ENCODE measurements at regions not wholly inside any gene's neighbourhood (a gene's known extent, or its start where the extent isn't known, plus 50 kb on each side); places are given as distances from the start of the nearest gene placed in this dataset.

DNA sequence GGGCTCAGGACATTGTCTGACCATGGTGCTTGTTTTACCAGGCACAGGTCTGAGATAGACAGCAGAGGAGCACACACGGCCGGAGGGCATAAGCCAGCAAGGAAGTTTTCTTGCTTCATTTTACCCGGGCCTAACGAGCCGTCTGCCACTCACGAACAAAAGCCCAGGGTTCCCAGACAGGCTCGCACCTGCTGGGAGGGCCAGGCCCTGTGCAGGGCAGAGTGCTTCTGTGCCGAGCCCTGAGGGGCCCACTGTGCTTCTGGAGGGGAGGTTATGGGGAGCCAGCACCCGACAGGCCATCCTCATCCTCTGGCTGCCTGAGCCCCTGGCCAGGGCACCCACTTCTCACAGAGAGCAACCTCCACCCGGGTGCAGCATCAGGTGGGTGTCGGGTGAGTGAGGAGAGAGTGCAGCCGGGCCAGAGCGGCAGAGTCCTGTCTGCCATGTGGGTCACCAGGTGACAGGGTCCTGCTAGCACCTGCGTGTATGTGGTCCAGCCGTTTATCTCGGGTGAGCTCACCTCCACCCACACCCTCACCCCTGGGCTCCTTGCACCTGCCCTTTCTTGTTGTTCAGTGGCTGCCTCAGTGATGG lies 297.9 kb downstream of the NDUFA10 start:
- DNase-seq (ENCODE audit: low read depth), result no peak
- TF ChIP-seq, protein P1, sequence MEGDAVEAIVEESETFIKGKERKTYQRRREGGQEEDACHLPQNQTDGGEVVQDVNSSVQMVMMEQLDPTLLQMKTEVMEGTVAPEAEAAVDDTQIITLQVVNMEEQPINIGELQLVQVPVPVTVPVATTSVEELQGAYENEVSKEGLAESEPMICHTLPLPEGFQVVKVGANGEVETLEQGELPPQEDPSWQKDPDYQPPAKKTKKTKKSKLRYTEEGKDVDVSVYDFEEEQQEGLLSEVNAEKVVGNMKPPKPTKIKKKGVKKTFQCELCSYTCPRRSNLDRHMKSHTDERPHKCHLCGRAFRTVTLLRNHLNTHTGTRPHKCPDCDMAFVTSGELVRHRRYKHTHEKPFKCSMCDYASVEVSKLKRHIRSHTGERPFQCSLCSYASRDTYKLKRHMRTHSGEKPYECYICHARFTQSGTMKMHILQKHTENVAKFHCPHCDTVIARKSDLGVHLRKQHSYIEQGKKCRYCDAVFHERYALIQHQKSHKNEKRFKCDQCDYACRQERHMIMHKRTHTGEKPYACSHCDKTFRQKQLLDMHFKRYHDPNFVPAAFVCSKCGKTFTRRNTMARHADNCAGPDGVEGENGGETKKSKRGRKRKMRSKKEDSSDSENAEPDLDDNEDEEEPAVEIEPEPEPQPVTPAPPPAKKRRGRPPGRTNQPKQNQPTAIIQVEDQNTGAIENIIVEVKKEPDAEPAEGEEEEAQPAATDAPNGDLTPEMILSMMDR (conservative IDR thresholded peaks at IDR 0.05; ENCODE audit: low read length), result no peak
- H3K4me3 ChIP-seq (ENCODE audit: low read length), result no peak overlapping the region

DNA sequence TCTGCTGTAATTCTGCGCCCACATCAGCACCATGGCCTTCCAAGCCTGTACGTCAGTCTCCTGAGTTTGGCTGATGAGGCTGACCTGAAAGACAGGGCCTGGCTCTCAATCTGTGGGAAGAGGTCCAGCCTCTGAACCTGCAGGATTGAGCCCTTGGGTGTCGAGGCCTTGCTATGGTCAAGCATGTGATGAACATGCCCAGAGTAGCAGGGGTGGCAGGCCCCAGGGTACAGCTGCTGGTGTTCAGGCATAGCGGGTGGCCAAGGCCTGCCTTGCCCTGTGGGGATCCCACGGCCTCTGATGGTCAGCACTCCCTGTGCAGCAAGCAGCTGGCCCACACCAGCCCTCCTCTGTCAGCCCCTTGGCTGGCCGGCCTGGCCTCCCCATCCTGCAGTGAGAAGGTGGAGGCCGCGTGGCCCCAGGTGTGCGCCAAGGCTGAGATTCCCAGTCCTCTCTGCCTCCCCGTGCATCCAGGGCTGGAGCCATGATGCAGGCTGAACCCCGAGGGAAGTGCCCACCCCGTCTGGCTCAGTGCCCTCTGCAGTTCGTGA lies 298.4 kb downstream of the NDUFA10 start:
- TF ChIP-seq, protein P1 (conservative IDR thresholded peaks at IDR 0.05; ENCODE audit: low read length), result no peak
- H3K4me3 ChIP-seq (ENCODE audit: low read length), result no peak overlapping the region
- DNase-seq (ENCODE audit: low read depth), result no peak

DNA sequence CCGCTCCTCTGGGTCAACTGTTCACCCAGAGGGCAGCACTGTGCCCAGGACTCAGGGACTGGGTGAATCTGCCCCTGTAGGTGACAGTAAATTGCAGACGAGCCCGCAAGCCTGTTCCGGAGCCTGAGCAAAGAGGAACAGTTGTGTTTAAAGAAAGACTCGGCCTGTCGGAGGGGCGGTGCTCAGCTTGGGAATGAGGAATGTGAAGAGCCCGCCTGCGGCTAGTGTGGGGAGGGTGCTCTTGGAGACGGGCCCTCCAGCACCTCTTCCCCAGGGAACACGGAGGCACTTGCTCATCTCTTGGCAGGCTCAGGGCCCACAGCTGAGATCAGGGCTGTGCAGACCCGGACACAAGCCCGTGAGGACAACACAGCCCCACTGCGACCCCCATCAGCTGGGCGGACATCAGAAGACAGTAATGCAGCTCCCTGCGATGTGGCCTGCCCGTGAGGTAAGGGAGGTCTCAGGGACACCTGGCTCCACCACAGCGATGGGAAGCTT lies 299.0 kb downstream of the NDUFA10 start:
- TF ChIP-seq, protein P1 (conservative IDR thresholded peaks at IDR 0.05; ENCODE audit: low read length), result no peak
- no peak overlapping the region for H3K4me3 ChIP-seq (ENCODE audit: low read length)

DNA sequence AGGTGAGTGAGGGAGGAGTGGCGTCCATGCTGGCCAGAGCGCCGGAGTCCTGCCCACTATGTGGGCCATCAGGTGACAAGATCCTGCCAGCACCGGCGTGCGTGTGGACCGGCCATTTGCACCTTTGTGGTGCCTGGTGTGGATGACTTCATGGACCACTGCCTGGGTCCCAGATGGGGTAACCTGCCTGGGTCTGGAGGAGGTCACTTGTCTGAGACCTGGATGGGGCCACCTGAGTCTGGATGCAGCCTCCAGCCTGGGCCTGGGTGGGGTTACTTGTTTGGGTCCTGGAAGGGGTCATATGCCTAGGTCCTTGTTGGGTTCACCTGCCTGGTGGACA lies 299.6 kb downstream of the NDUFA10 start:
- TF ChIP-seq, protein P1 (conservative IDR thresholded peaks at IDR 0.05; ENCODE audit: low read length), result no peak
- DNase-seq (ENCODE audit: low read depth), result no peak
- no peak overlapping the region for H3K4me3 ChIP-seq (ENCODE audit: low read length)

More for the DNA sequence above, 299.0 kb downstream of the NDUFA10 start:
- DNase-seq (ENCODE audit: low read depth), result no peak

DNA sequence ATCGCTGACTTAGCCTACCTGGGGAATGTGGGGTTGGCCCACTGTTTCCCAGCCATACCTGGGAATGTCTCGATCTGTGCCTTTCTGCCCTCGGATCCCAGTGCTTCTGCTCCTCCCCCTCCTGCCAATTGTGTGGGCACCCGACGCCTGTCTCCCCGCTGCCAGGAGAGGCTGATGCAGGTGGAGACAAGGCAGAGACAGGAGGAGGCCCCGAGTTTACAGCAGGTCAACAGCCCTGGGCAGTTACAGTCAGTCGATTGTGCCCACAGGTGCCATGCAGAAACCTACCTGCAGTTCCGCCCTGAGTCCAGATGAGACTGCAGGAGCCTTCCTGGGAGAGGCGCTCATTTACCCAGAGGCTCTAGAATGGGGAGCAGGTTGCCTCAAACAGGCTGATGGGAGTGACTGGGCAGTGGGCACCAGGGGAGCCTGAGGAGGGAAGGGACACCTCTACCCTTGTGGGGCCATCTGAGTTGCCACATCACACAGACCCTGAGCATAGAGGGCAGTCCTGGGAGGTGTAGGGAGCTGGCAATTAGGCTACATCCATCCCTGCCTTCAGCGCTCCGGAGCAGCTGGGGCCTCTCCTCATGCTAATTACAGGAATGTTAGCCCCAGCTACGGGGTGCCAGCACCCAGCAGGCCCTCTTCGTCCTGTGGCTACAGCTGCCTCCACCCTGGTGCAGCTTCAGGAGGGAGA lies 300.1 kb downstream of the NDUFA10 start:
- TF ChIP-seq, protein P1 (conservative IDR thresholded peaks at IDR 0.05; ENCODE audit: low read length), result no peak
- no peak for DNase-seq (ENCODE audit: low read depth)
- H3K4me3 ChIP-seq (ENCODE audit: low read length), result no peak overlapping the region

DNA sequence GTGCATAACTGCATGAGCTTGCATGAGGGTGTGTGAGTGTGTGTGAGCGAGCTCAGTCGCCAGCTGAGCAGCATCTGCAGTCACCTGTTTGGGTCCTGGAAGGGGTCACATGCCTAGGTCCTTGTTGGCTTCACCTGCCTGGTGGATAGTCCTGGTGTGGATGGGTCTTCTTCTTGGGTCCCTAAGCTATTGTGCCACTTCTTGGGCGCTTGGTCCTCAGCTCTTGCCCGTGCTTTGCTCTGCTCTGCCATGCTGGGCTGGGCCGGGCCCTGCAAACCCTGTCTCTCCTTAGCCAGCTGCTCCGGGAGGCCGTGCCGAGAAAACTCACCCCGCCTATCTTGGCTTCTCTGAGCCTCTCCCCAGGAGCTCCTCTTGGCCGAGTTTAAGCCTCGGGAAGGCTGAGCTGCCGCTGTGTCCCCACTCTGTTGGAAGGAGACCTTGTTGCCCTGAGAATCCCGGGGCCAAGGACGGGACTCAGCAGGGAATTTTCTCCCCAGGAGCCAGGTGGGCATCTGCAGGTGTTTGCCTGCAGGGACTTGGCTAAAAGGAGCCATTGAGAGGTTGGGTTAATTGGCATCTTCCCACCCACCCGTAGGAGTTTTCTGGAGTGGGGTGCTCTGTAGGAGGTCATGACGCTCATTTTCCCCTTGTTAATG lies 300.8 kb downstream of the NDUFA10 start:
- no peak for DNase-seq (ENCODE audit: low read depth)
- TF ChIP-seq, protein P1 (conservative IDR thresholded peaks at IDR 0.05; ENCODE audit: low read length), result no peak
- H3K4me3 ChIP-seq (ENCODE audit: low read length), result no peak overlapping the region
